GM21360 (cell line): ENCODE measurements at regions not wholly inside any gene's neighbourhood (a gene's known extent, or its start where the extent isn't known, plus 50 kb on each side); places are given as distances from the start of the nearest gene placed in this dataset.

ENCODE experiments used
- ATAC-seq: cut with Tn5 transposase; IDR thresholded peaks from one replicate; pipeline ENCODE4 v1.9.1; 2021; ENCODE audit warnings: mild to moderate bottlenecking, moderate library complexity; ENCODE audit not compliant: unreplicated experiment

DNA sequence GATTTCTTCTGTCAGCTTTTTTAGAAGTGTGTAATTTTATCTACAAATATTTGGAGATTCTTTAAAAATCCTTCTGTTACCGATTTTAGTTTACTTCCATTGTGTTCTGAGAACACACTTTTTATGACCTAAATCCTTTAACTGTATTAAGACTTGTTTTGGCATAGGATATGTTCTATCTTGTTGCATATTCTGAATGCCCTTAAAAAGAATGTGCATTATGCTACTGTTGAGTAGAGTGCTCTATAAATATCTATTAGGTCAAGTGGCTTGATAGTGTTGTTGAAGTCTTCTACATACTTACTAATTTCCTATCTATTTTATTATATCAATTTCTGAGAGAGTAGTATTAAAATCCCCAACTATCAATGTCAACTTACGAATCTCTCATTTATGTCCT is 502.2 kb downstream of the MAFB start:
- ATAC-seq, result no peak

DNA sequence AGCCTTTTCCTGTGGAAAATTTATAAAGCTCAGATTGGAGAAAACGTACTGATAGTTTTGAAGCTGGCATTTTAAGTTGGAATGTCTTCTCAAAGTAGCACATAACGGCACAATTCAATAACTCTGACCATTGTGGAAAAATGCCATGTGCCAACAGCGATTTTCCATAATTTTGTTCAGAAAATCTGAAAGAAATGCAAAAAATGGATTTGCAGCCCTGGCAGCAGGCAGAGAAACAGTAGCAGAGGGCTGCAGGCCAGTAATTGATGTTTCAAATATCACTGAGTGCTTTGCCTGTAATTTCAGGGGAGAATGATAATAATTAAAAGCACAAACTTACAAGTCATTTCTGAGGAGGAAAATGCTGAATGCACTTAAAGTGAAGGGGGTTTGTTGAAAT is 507.4 kb downstream of the MAFB start:
- no peak for ATAC-seq

DNA sequence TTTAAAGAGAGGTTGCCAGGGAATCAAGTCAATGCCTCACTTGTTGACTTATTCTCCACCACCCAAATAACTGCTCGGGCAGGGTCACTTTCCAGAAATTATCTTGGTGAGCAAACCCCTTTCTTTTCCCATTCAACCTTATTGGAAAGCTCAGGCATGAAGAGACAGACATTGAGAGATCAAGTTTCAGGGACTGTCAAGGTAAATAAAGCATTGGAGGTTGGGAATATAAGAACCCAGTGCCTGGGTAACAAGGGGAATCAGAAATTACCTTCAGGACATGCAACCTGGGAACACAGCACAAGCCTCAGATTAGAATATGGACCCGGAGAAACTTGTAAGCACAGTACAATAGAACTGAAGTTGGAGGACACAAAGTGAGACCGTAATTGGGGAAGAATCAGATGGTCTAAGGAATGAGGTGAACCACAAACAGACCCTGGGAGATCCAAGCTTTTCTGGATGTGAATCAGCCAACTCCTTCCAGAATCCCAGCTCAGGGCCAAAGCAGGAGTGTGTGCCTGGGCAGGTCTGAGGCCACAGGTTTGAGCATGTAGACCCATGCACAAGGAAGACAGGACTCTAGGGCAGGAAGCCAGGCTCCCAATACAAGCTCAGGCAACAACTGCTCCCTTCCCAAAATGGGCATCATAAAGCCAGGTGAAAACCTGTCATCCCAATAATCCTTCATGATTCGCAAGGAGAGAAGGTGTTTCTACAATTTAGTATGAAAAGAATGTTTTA is 512.8 kb downstream of the MAFB start:
- no peak for ATAC-seq

DNA sequence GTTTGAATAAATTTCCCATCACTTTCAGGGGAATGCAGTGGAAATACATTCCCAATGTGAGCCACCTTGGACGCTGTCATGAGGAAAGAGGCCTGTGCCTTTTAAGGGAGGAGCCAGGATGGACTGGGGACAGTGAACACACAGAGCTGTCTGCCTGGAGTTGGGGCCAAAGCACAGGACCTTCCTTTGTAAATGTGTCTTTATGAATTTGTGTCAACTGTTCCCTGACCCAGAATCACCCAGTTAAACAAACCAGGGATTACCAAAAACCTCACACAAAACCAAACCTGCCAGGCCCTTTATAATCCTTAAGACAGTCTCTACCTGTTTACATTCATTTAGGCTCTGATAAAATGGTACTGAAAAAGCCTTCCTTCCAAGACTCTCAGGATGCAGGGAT is 513.7 kb downstream of the MAFB start:
- ATAC-seq, result no peak

GRCh38 chr20:40173872-40174271 is 515.2 kb downstream of the MAFB start:
- ATAC-seq, result no peak

GRCh38 chr20:40168981-40169620 is 519.9 kb downstream of the MAFB start:
- ATAC-seq, result no peak

GRCh38 chr20:40161391-40161790 is 527.6 kb downstream of the MAFB start:
- ATAC-seq, result no peak

DNA sequence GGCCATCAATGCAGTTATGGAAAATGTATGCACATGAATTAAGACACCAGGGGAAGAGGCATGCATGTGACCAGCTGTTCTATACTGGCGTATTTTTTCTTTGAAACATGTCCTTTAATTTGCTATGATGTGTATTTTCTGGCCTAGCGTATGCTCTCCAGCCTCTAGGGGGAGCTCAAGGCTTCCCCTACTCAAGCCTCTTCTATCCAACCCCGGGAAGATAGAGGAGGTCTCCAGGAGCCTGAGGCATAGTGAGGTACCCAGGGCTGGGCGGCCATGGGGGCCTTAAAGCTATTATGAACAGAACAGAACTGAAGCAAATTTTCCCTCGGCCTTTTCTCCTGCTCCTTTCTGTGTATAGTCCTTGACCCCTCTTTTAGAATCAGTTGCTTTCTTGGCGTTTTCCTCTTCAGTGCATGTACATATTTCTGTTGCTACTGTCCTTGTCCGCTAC is 528.9 kb downstream of the MAFB start:
- peak; percentile 44 for ATAC-seq

GRCh38 chr20:40159276-40159675 is 529.8 kb downstream of the MAFB start:
- ATAC-seq, result no peak

GRCh38 chr20:40156600-40157317 is 532.3 kb downstream of the MAFB start:
- peak; percentile 94 for ATAC-seq

DNA sequence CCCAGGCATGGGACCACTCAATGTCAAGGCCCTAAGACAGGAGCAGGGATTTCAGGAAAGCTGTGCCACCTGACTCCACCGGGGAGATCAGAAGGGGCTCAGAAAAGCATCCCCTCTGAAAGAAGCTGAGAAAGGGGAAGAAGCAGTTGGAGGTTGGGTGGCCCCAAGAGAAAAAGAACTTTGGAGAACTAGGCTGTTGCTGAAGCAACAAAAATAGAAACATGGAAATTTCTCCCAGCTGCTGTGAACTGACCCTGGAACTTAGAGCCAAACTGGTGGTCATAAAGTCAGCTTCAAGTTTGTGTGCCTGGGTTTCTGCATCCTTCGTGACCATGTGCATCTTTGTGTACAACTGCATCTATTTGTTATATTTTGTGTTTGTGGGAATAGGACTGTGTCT is 534.5 kb downstream of the MAFB start:
- ATAC-seq, result no peak

DNA sequence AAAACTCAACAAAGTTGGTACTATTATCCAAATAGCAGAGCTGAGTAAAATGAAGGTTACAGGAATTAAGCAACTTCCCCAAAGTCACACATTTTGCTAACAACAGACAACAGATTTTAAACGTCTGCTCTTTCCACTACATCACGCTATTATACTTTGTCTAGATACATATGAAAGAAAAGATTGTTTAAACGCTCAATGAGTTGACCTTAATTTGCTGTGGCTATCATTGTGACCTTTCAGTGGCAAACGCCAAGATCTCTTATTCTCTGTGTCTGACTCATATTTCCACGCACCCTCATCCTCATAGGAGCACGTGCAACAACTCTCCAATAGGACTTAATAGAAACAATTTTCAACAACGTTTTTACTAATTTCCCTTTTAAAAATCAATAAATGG is 540.1 kb downstream of the MAFB start:
- ATAC-seq, result no peak

- ATAC-seq, result no peak
Observed at GRCh38 chr20:40146071-40146470, 543.0 kb downstream of the MAFB start.

- no peak for ATAC-seq
Observed at GRCh38 chr20:40144581-40144980, 544.5 kb downstream of the MAFB start.

DNA sequence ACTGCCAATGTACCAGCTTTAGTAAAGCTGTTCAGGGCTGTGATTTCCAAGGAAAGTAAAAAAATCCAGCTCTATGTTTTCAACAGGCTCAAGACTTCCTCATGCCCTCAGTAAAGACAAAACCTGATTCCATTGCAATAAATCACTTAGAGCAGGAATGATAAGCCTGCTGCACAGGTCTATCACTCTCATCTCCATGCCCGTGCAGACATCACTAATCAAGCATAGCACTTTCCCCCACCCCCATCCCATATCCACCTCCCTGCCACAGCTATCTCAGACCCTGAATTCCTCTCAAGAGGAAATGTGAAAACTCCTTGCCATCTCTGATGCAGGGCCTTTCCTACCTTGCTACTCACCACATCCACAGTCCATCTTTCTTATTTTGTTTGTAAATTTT is 554.9 kb downstream of the MAFB start:
- ATAC-seq, result no peak

DNA sequence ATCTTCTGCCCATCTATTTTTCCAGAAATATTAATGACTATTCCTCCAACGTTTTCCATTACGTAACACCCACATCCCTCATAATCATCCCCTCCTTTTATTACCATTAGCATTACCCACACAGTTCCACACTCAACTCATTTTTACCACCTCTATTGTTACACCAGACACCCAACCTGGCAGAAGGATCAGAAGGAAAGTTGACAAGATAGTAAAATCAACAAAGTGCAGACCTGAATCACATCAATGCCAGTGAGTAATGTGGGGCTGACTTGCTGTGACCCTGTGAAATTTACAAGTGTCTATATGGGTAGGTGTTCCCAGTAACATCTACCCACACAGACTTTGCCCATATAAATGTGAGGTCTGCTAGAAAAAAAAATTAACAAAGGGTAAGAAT is 568.2 kb downstream of the MAFB start:
- no peak for ATAC-seq

- no peak for ATAC-seq
Observed at GRCh38 chr20:40111282-40111681, 577.8 kb downstream of the MAFB start.

DNA sequence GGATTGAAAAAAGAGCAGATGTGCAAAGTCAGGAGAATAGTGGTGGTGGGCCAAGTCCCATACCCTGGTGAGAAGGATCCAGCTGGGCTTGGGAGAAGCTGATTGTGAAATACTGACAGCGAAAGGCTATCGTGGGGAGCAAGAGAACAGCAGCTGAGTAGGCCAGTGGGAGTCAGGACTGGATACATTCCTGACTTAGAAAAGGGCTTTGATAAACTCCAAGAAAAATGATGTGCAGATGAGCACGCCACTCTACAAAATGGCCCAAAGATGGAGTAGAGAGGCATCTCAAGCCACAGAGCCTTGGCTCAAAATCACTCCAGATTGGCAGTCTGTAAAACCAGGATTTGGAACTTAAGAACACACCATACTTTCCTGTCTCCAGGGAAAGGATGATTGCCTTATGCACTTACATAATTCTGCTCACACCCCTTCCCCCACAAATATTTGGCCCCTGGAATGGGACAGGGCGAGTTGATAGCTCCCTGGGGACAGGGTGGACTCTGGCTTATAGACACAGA is 578.7 kb downstream of the MAFB start:
- ATAC-seq, result no peak

GRCh38 chr20:40109136-40109535 is 579.9 kb downstream of the MAFB start:
- ATAC-seq, result no peak

DNA sequence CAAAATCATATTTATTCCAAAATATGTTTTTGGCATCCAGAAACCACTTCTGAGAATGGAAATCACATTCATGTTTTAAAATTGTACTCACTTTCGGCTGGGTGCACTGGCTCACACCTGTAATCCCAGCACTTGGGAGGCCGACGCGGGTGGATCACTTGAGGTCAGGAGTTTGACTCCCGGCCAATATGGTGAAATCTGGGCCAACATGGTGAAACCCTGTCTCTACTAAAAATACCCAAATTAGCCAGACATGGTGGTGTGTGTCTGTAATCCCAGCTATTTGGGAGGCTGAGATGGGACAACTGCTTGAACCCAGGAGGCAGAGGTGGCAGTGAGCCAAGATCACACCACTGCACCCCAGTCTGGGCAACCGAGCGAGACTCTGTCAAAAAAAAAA is 580.7 kb downstream of the MAFB start:
- ATAC-seq, result no peak

- no peak for ATAC-seq
Observed at GRCh38 chr20:40104959-40105358, 584.1 kb downstream of the MAFB start.

DNA sequence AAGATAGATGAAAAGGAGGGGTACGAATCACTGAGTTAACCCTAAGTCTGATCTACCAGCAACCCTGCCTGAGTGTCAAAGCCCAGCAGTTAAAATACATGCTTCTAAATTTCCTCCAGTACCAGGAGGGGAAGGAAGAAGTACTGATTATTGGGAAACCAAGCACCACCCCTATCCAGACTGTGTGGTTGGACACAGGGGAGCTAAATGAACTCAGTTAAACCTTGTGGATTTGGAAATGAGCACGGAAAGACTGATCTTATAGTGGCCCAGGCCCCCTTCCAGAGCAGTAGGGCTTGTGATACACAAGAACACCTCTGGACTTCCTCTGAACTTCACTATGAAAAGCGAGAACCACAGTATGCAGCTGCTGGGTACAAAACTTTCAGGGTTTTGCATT is 585.6 kb downstream of the MAFB start:
- ATAC-seq, result no peak
